Endothelial cell (in vitro differentiated cells): ENCODE measurements at regions not wholly inside any gene's neighbourhood (a gene's known extent, or its start where the extent isn't known, plus 50 kb on each side); places are given as distances from the start of the nearest gene placed in this dataset.

ENCODE experiments used
- DNase-seq: peaks from one replicate; pipeline ENCODE4 v3.0.0; 2021; ENCODE audit warnings: low spot score
- H3K27ac Mint-ChIP-seq: one replicate; pipeline ENCODE4 v1.8.0; 2021; ENCODE audit warnings: mixed read lengths, inconsistent platforms; ENCODE audit not compliant: unreplicated experiment
- H3K27me3 Mint-ChIP-seq: one replicate; pipeline ENCODE4 v1.8.0; 2021; ENCODE audit warnings: mild to moderate bottlenecking, moderate library complexity, mixed read lengths, inconsistent platforms; ENCODE audit not compliant: unreplicated experiment
- H3K36me3 Mint-ChIP-seq: one replicate; pipeline ENCODE4 v1.8.0; 2021; ENCODE audit warnings: mild to moderate bottlenecking, low read depth, mixed read lengths, inconsistent platforms; ENCODE audit not compliant: unreplicated experiment
- H3K4me1 Mint-ChIP-seq: one replicate; pipeline ENCODE4 v1.8.0; 2021; ENCODE audit warnings: mild to moderate bottlenecking, mixed read lengths, inconsistent platforms; ENCODE audit not compliant: unreplicated experiment
- H3K4me3 Mint-ChIP-seq: one replicate; pipeline ENCODE4 v1.8.0; 2021; ENCODE audit warnings: mild to moderate bottlenecking, mixed read lengths, inconsistent platforms; ENCODE audit not compliant: unreplicated experiment
- H3K9me3 Mint-ChIP-seq: one replicate; pipeline ENCODE4 v1.8.0; 2021; ENCODE audit warnings: mixed read lengths, inconsistent platforms; ENCODE audit not compliant: unreplicated experiment
- TF ChIP-seq, protein P1 (sequence below): fragments of 200-600 bp; sonication (generic); IDR thresholded peaks from one replicate; pipeline ENCODE4 v1.5.0; 2021; ENCODE audit warnings: antibody characterized with exemption; ENCODE audit not compliant: unreplicated experiment

DNA sequence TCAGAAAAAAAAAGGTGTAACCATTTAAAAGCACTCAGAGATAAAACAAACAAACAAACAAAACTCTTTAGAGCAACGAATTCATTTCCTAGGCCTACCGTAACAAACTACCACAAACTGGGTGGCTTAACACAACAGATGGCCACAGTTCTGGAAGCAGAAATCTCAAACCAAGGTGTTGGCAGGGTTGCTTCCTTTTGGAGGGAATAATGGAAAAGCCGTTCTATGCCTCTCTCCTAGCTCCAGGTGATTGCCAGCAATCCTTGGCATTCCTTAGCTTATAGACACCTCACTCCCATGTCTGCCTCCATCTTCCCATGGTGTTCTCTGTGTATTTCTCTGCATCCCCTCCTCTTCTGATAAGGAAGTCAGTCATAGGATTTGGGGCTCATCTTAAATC is 200.4 kb downstream of the RAB38 start:
- Mint-ChIP-seq H3K36me3 (no peaks in the 10 kb centered on the region), H3K27ac (no peak overlapping the region), H3K4me3 (no peak overlapping the region), H3K9me3 (no peaks in the 10 kb centered on the region), H3K4me1 (peaks cover 2% of the 10 kb centered on the region), H3K27me3 (no peaks in the 10 kb centered on the region)
- TF ChIP-seq, protein P1, sequence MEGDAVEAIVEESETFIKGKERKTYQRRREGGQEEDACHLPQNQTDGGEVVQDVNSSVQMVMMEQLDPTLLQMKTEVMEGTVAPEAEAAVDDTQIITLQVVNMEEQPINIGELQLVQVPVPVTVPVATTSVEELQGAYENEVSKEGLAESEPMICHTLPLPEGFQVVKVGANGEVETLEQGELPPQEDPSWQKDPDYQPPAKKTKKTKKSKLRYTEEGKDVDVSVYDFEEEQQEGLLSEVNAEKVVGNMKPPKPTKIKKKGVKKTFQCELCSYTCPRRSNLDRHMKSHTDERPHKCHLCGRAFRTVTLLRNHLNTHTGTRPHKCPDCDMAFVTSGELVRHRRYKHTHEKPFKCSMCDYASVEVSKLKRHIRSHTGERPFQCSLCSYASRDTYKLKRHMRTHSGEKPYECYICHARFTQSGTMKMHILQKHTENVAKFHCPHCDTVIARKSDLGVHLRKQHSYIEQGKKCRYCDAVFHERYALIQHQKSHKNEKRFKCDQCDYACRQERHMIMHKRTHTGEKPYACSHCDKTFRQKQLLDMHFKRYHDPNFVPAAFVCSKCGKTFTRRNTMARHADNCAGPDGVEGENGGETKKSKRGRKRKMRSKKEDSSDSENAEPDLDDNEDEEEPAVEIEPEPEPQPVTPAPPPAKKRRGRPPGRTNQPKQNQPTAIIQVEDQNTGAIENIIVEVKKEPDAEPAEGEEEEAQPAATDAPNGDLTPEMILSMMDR, result no peak
- no peak for DNase-seq

DNA sequence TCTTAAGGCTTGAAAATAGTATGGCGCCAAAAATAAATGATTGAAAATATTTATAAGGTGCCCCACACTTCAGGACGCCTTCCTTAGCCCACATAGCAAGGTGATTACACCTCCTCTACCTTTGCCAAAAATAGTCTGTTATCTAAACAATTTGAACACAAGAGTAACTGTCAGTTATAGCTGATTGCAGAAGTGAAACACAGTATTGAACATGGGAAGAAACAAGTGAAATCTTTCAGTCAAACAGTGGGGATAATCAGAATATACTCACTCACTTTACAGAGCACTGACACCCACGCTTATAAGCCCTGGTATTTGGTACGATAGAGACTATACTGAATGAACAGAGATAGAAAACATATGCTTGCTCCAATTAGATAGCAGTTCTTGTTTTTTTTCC is 203.1 kb downstream of the RAB38 start:
- TF ChIP-seq, protein P1, result no peak
- H3K27me3 Mint-ChIP-seq, result no peaks in the 10 kb centered on the region
- H3K27ac Mint-ChIP-seq, result no peak overlapping the region
- no peak for DNase-seq
- H3K9me3 Mint-ChIP-seq, result no peaks in the 10 kb centered on the region
- peaks cover 2% of the 10 kb centered on the region for H3K4me1 Mint-ChIP-seq
- H3K36me3 Mint-ChIP-seq, result no peaks in the 10 kb centered on the region
- no peak overlapping the region for H3K4me3 Mint-ChIP-seq

DNA sequence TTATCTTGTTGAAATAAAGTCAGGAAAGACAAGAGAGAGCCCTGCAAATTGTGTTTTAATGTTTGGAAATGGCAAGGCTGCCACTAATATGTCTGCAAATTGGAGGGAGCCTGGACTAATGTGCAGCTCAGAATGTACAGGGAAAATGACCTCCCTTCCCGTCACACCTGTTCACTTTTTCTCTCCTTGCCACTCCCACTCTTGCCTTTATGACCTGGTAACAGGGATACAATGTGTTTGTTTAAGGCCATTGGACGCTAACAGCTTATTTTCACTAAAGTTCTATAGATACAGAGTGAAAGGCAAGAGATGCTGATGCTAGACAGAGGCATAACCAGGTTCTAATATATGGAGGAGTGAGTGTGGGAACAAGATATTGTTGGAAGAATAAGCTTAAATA is 203.9 kb downstream of the RAB38 start:
- H3K27ac Mint-ChIP-seq, result no peak overlapping the region

DNA sequence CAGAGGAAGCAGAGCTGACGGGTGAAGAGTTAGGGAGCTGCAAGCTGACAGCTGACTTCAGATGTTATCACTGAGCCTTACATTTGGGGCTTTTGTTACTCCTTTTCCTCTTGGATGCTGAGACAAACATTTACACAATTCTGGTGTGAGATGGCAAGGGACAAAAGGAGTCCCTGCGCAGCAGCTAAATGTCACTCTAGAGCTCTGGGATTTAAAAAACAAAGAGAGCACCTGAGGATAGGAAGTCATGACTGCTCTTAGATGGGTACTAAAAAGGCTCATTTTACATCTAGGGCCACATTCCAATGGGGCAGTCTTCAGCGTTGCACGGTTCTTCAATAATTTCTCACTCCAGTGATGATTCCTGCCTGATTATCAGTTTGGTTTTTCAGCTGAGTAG is 204.5 kb downstream of the RAB38 start:
- no peak overlapping the region for H3K27ac Mint-ChIP-seq
- TF ChIP-seq, protein P1, result no peak
- no peaks in the 10 kb centered on the region for H3K36me3 Mint-ChIP-seq
- no peaks in the 10 kb centered on the region for H3K9me3 Mint-ChIP-seq
- H3K4me1 Mint-ChIP-seq, result peaks cover 2% of the 10 kb centered on the region
- H3K27me3 Mint-ChIP-seq, result no peaks in the 10 kb centered on the region
- DNase-seq, result no peak
- no peak overlapping the region for H3K4me3 Mint-ChIP-seq

More for the DNA sequence above, 203.9 kb downstream of the RAB38 start:
- DNase-seq, result no peak
- H3K36me3 Mint-ChIP-seq, result no peaks in the 10 kb centered on the region
- TF ChIP-seq, protein P1, result no peak
- no peaks in the 10 kb centered on the region for H3K27me3 Mint-ChIP-seq
- peaks cover 2% of the 10 kb centered on the region for H3K4me1 Mint-ChIP-seq
- H3K4me3 Mint-ChIP-seq, result no peak overlapping the region
- no peaks in the 10 kb centered on the region for H3K9me3 Mint-ChIP-seq

DNA sequence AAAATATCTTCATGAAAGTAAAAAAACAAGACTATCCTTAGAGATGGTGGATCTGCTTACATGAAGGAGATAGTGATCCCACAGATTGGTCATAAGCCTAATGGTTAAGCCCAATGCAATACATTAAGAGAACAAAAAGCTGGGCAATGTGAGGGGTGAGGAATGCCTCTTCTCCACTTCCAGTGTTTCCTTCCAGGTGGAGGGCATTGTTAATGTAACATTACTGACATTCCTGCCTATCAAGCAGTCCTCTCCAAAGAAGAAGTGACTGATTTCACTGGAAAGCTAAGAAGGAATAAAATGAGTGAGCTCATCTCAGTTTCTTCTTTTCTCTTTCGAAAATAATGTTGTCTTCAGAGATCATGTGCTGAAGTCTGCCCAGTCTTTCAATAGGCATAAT is 207.8 kb downstream of the RAB38 start:
- H3K36me3 Mint-ChIP-seq, result no peaks in the 10 kb centered on the region
- TF ChIP-seq, protein P1, result no peak
- peaks cover 2% of the 10 kb centered on the region for H3K4me1 Mint-ChIP-seq
- H3K27ac Mint-ChIP-seq, result no peak overlapping the region
- no peak overlapping the region for H3K4me3 Mint-ChIP-seq
- peaks cover 2% of the 10 kb centered on the region for H3K27me3 Mint-ChIP-seq
- DNase-seq, result no peak
- no peaks in the 10 kb centered on the region for H3K9me3 Mint-ChIP-seq
